ENCODE measurements at regions not wholly inside any gene's neighbourhood (a gene's known extent, or its start where the extent isn't known, plus 50 kb on each side); places are given as distances from the start of the nearest gene placed in this dataset.

GRCh38 chr6:129911732-129912131, 50.6 kb upstream of the TMEM244 start:
- DNase-seq = no peak

All from NCI-H2171 treated with DMSO at 0.1 percent for 48 hours (cell line).